GM21619 (cell line): ENCODE measurements at regions not wholly inside any gene's neighbourhood (a gene's known extent, or its start where the extent isn't known, plus 50 kb on each side); places are given as distances from the start of the nearest gene placed in this dataset.

Experiments
- ATAC-seq: cut with Tn5 transposase; IDR thresholded peaks from one replicate; pipeline ENCODE4 v1.9.1; 2021; ENCODE audit not compliant: unreplicated experiment

GRCh38 chr2:4673025-4673489, 969.7 kb downstream of the DCDC2C start:
- no peak for ATAC-seq

- no peak for ATAC-seq
These were observed 970.6 kb downstream of the DCDC2C start for GRCh38 chr2:4674007-4674406.

- ATAC-seq, result no peak
These were observed 971.9 kb downstream of the DCDC2C start for GRCh38 chr2:4675295-4675694.

GRCh38 chr2:4678927-4679326, 975.6 kb downstream of the DCDC2C start:
- no peak for ATAC-seq

- no peak for ATAC-seq
These were observed 976.0 kb downstream of the DCDC2C start for GRCh38 chr2:4679391-4679790.

- no peak for ATAC-seq
These were observed 981.5 kb downstream of the DCDC2C start for GRCh38 chr2:4684921-4685320.

GRCh38 chr2:4690913-4691312, 987.5 kb downstream of the DCDC2C start:
- no peak for ATAC-seq

- ATAC-seq, result no peak
These were observed 989.9 kb downstream of the DCDC2C start for GRCh38 chr2:4693266-4693665.

GRCh38 chr2:4695281-4695861, 992.0 kb downstream of the DCDC2C start:
- ATAC-seq, result no peak

- ATAC-seq, result no peak
These were observed 977.1 kb upstream of the SOX11 start for GRCh38 chr2:4715065-4715464.

- no peak for ATAC-seq
These were observed 973.4 kb upstream of the SOX11 start for GRCh38 chr2:4718777-4719176.

- ATAC-seq, result no peak
These were observed 966.6 kb upstream of the SOX11 start for GRCh38 chr2:4725618-4726017.

GRCh38 chr2:4732560-4732959, 959.6 kb upstream of the SOX11 start:
- ATAC-seq, result no peak

GRCh38 chr2:4745056-4745991, 946.9 kb upstream of the SOX11 start:
- no peak for ATAC-seq

- ATAC-seq, result no peak
These were observed 938.5 kb upstream of the SOX11 start for GRCh38 chr2:4753721-4754120.

- ATAC-seq, result no peak
These were observed 929.2 kb upstream of the SOX11 start for GRCh38 chr2:4762951-4763376.

- ATAC-seq, result no peak
These were observed 926.2 kb upstream of the SOX11 start for GRCh38 chr2:4765787-4766530.

GRCh38 chr2:4775668-4776067, 916.5 kb upstream of the SOX11 start:
- ATAC-seq, result no peak

- ATAC-seq, result no peak
These were observed 911.5 kb upstream of the SOX11 start for GRCh38 chr2:4780679-4781078.

GRCh38 chr2:4782647-4783046, 909.5 kb upstream of the SOX11 start:
- ATAC-seq, result no peak

- ATAC-seq, result no peak
These were observed 900.7 kb upstream of the SOX11 start for GRCh38 chr2:4791488-4791887.

GRCh38 chr2:4792126-4792525, 900.1 kb upstream of the SOX11 start:
- ATAC-seq, result no peak
